Small intestine (tissue), 7 donors: ENCODE measurements at regions not wholly inside any gene's neighbourhood (a gene's known extent, or its start where the extent isn't known, plus 50 kb on each side); places are given as distances from the start of the nearest gene placed in this dataset.

Source experiments
- DNase-seq, 2 donors: peaks; one replicate each; pipeline versions ENCODE4 v3.0.0 to v3.0.0-alpha.2; 2013
- FAIRE-seq: peaks from 2 replicates; lab custom pipeline; 2012; peaks lifted over from hg19 to GRCh38; lab: Jason Lieb, UNC
- H3K27ac ChIP-seq, 3 donors: one replicate each; pipeline ENCODE4 v1.5.1; 2013; ENCODE audit warnings: low read length in 2 of 3, mild to moderate bottlenecking in 2 of 3, control low read depth in 1 of 3, inconsistent platforms in 1 of 3, low read depth in 1 of 3, moderate library complexity in 1 of 3
- H3K27me3 ChIP-seq, 3 donors: one replicate each; pipeline ENCODE4 v1.6.1; 2013; ENCODE audit warnings: low read length in 3 of 3, inconsistent platforms in 1 of 3; ENCODE audit not compliant: control insufficient read depth in 3 of 3, insufficient read depth in 3 of 3
- H3K36me3 ChIP-seq, 3 donors: one replicate each; pipeline ENCODE4 v1.6.1; 2013; ENCODE audit warnings: low read length in 3 of 3, inconsistent platforms in 1 of 3, low read depth in 1 of 3, mild to moderate bottlenecking in 1 of 3, moderate library complexity in 1 of 3; ENCODE audit not compliant: control insufficient read depth in 3 of 3, insufficient read depth in 2 of 3
- H3K4me1 ChIP-seq, 3 donors: one replicate each; pipeline ENCODE4 v1.6.1; 2013; ENCODE audit warnings: low read length in 2 of 3, inconsistent platforms in 1 of 3, low read depth in 1 of 3, mild to moderate bottlenecking in 1 of 3, moderate library complexity in 1 of 3; ENCODE audit not compliant: control insufficient read depth in 3 of 3, insufficient read depth in 2 of 3
- H3K4me3 ChIP-seq, 3 donors: one replicate each; pipeline ENCODE4 v1.5.1; 2013; ENCODE audit warnings: low read length in 3 of 3, control low read depth in 1 of 3, inconsistent platforms in 1 of 3, low read depth in 1 of 3, mild to moderate bottlenecking in 1 of 3, moderate library complexity in 1 of 3
- H3K9me3 ChIP-seq, 2 donors: one replicate each; pipeline ENCODE4 v1.6.1; 2013; ENCODE audit warnings: low read depth in 1 of 2, low read length in 1 of 2; ENCODE audit not compliant: control insufficient read depth in 2 of 2, insufficient read depth in 1 of 2
- WGBS, 3 donors: extraction: QIAGEN DNeasy Blood & Tissue Kit; methylation state at CpG; one replicate each; pipeline ENCODE4 v1.1.7; 2013; 5-methylcytosine and 5-hydroxymethylcytosine counted together
- donor health status: healthy with polysubstance abuse.
- donor health status: control.
- donor health status: control.
- donor health status: Bipolar disorder and iron deficiency.
- donor health status: healthy.

- H3K27me3 ChIP-seq: no peaks in the 10 kb centered on the region
- DNase-seq (peak in 1 of 2 donors; percentile 32), FAIRE-seq (no peak)
- H3K4me3 ChIP-seq: no peak overlapping the region
- no peaks in the 10 kb centered on the region for H3K36me3 ChIP-seq
- no peaks in the 10 kb centered on the region for H3K9me3 ChIP-seq
- no peak overlapping the region for H3K27ac ChIP-seq
- peaks cover 0 to under 1% (median 0%) of the 10 kb centered on the region in 3 donors for H3K4me1 ChIP-seq
- WGBS, 3 donors: 69 to 84% (median 80%) methylated on average over 9 to 11 of the region's 11 CpGs
These were observed 50.0 kb downstream of the SPRING1 start for GRCh38 chr12:116687888-116688287.

DNA sequence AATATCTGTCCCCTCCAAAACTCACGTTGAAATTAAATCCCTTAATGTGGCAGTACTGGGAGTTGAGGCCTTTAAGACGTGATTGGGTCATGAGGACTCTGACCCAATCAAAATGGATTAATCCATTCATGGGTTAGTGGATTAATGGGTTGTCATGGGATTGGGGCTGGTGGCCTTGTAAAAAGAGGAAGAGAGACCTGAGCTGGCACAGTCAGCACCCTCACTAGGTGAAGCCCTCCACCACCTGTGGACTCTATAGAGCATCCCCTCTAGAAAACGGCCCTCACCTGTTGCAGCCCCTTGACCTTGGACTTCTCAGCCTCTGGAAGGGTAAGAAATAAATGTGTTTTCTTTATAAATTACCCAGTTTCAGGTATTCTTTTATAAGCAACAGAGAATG, 53.0 kb downstream of the SPRING1 start:
- Histone ChIP-seq H3K4me3 (no peak overlapping the region), H3K27ac (no peak overlapping the region), H3K36me3 (no peaks in the 10 kb centered on the region), H3K4me1 (no peaks in the 10 kb centered on the region), H3K9me3 (no peaks in the 10 kb centered on the region), H3K27me3 (no peaks in the 10 kb centered on the region)
- FAIRE-seq (no peak), DNase-seq (no peak)
- 77 to 82% (median 80%) methylated on average over 3 of the region's 3 CpGs for WGBS, 3 donors

DNA sequence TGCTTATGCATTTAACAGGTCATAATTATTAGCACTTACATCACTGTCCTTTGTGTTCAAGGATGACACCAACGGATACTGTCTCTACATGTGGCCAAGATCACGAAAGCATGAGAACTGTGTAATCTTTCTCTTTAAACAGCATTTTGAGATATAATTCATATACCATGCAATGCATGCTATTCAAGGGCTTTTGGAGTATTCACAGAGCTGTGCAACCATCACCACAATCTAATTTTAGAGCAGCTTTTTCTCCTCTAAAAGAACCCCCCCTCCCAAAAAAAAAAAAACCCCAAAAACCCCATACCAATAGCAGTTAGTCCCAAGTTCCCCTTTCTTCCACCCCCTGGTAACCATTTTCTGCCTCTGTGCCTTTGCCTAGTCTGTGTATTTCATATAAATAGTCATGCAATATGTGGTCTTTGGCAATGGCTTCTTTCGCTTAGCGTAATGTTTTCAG, 60.6 kb downstream of the SPRING1 start:
- H3K4me1 ChIP-seq: no peaks in the 10 kb centered on the region
- H3K27ac ChIP-seq: no peak overlapping the region
- no peak for FAIRE-seq
- WGBS, 3 donors: 56 to 70% (median 63%) methylated on average over 4 of the region's 4 CpGs
- no peaks in the 10 kb centered on the region for H3K27me3 ChIP-seq
- no peak for DNase-seq
- H3K4me3 ChIP-seq: no peak overlapping the region
- H3K9me3 ChIP-seq: no peaks in the 10 kb centered on the region
- no peaks in the 10 kb centered on the region for H3K36me3 ChIP-seq

DNA sequence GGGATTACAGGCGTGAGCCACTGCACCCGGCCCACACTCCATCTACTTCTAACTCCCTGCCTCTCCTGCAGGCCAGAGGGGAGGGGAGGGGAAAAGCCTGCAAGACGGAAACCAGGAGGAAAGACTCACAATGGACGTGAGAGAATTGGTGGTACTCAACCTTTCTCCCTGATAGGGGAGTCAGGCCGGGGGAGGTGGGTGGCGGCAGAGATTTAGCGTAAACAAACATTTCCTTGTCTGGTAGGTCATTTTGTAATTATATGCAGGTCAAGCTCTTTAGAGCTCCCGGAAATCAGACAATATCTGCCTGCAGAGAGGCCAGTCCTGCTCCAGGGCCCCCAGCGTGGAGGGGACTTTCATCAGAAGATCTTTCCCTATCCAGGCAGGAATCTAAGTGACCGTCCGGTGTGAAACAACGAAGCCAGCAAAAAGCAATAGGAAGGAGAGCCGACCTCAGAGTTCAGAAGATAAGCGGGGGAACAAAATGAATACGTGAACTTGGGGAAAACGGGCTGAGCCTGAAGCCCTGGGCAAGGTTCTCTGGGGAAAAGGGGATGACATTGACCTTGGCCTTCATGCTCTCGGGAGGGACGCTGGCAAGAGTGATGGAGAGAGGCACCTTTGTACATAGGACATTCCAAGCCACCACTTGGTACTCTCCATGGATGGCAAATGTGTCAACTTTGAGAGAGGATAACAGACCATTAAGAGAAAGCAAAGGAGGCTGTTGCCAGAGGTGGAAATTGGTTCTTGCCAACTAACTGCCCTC, 62.3 kb downstream of the SPRING1 start:
- H3K36me3 ChIP-seq: no peaks in the 10 kb centered on the region
- no peak overlapping the region for H3K4me3 ChIP-seq
- DNase-seq (no peak), FAIRE-seq (no peak)
- H3K4me1 ChIP-seq: no peaks in the 10 kb centered on the region
- H3K9me3 ChIP-seq: no peaks in the 10 kb centered on the region
- H3K27me3 ChIP-seq: no peaks in the 10 kb centered on the region
- WGBS, 3 donors: 81 to 87% (median 81%) methylated on average over 18 of the region's 18 CpGs
- H3K27ac ChIP-seq: peak overlapping the region in 1 of 3 donors; percentile 46

DNA sequence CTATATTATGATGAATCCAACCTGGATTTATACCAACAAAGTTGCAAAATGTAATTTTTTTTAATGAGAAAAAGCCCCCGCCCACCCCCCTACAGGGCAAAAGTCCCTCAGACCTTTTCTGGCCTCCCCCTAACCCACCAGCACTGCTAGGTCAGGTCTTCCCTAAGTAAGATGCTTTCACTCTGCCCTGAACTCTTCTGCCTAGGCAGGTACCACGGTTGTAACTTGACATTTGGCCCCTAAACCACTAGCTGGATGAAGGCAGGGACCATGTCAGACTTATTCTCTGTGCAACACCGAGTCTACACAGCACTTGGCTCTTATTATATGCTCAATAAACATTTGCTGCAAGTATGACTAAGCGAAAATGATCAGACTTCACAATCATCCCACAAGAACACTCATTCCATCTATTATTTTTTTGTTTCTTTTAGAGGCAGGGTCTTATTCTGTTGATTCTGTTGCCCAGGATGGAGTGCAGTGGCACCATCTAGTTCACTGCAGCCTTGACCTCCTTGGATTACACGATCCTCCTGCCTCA, 63.2 kb downstream of the SPRING1 start:
- Histone ChIP-seq H3K9me3 (no peaks in the 10 kb centered on the region), H3K36me3 (no peaks in the 10 kb centered on the region), H3K4me1 (no peaks in the 10 kb centered on the region), H3K27ac (no peak overlapping the region), H3K27me3 (no peaks in the 10 kb centered on the region), H3K4me3 (no peak overlapping the region)
- WGBS, 3 donors: 78 to 86% (median 82%) methylated on average over 5 of the region's 5 CpGs
- FAIRE-seq (no peak), DNase-seq (no peak)

DNA sequence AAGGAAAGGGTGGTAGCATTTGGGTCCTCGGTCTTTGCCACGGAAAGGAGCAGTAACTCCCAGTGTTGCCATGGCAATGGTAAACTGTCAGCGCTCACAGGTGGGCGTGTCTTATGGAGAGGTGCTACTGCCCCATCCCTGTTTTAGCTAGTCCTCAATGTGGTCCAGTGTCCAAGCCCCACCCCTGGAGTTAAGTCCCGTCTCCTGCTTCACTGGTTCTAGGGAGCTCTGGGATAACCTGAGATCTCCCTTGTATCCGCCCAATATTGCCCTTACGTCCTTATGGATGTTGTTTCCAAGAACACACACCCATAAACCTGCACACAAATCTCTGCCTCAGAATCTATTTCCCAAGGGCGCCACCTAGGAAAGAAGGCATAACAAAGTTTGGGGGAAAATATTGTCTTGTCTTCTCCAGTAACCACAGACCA, 64.2 kb downstream of the SPRING1 start:
- DNase-seq: no peak
- WGBS, 3 donors: 32 to 64% (median 38%) methylated on average over 8 of the region's 8 CpGs
- no peak for FAIRE-seq
- Histone ChIP-seq H3K27ac (no peak overlapping the region), H3K4me1 (no peaks in the 10 kb centered on the region), H3K27me3 (no peaks in the 10 kb centered on the region), H3K36me3 (no peaks in the 10 kb centered on the region), H3K4me3 (no peak overlapping the region), H3K9me3 (no peaks in the 10 kb centered on the region)

DNA sequence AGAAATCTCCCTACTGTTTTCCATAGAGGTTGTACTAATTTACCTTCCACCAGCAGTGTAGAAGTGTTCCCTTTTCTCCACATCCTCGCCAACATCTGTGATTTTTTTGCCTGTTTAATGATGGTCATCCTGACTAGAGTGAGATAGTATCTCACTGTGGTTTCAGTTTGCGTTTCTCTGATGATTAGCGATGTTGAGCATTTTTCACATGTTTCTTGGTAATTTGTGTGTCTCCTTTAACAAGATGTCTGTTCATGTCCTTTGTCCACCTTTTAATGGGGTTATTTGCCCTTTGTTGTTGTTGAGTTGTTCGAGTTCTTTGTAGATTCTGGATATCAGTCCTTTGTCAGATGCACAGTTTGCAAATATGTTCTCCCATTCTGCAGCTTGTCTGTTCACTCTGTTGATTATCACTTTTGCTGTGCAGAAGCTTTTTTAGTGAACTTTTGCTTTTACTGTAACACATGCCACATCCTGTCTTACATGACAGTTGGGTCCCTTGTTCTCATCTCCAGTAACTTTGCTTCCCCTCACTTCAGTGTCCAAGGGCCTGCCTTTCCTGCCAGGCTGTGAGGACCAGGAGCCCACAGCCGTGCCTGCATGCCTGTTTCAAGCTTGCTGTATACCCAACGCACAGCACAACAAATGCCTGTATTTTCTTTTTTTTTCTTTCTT, 64.9 kb downstream of the SPRING1 start:
- no peaks in the 10 kb centered on the region for H3K4me1 ChIP-seq
- no peaks in the 10 kb centered on the region for H3K9me3 ChIP-seq
- no peak overlapping the region for H3K4me3 ChIP-seq
- no peaks in the 10 kb centered on the region for H3K36me3 ChIP-seq
- FAIRE-seq: no peak
- no peaks in the 10 kb centered on the region for H3K27me3 ChIP-seq
- DNase-seq: no peak
- WGBS, 3 donors: 48 to 68% (median 61%) methylated on average over 6 of the region's 6 CpGs
- peak overlapping the region in 1 of 3 donors; percentile 27 for H3K27ac ChIP-seq

GRCh38 chr12:116672010-116672409, 65.9 kb downstream of the SPRING1 start:
- no peak for DNase-seq
- WGBS, 3 donors: 63 to 80% (median 73%) methylated on average over 7 of the region's 7 CpGs
- Histone ChIP-seq H3K27ac (no peak overlapping the region), H3K36me3 (no peaks in the 10 kb centered on the region), H3K4me3 (no peak overlapping the region), H3K4me1 (no peaks in the 10 kb centered on the region), H3K9me3 (no peaks in the 10 kb centered on the region), H3K27me3 (no peaks in the 10 kb centered on the region)
- no peak for FAIRE-seq
